Ovary (tissue), 3 donors: ENCODE measurements at regions not wholly inside any gene's neighbourhood (a gene's known extent, or its start where the extent isn't known, plus 50 kb on each side); places are given as distances from the start of the nearest gene placed in this dataset.

ENCODE experiments used
- CTCF ChIP-seq, 3 donors: fragments of 450-650 bp in 2 of 3; fragments of 200-600 bp in 1 of 3; IDR thresholded peaks; one replicate each; pipeline versions ENCODE4 v1.5.1 to v1.8.0; 2016 to 2022; ENCODE audit warnings: antibody characterized with exemption in 3 of 3, mild to moderate bottlenecking in 1 of 3
- EP300 ChIP-seq: sonication (generic); formaldehyde crosslinking; IDR thresholded peaks from one replicate; pipeline ENCODE4 v1.6.1; 2017; ENCODE audit warnings: antibody characterized with exemption
- POLR2A ChIP-seq: fragments of 450-650 bp; IDR thresholded peaks from one replicate; pipeline ENCODE4 v1.6.1; 2017; ENCODE audit warnings: antibody characterized with exemption, mild to moderate bottlenecking, moderate library complexity
- donor health status: DM: no; HTN: no; CAD: no.

DNA sequence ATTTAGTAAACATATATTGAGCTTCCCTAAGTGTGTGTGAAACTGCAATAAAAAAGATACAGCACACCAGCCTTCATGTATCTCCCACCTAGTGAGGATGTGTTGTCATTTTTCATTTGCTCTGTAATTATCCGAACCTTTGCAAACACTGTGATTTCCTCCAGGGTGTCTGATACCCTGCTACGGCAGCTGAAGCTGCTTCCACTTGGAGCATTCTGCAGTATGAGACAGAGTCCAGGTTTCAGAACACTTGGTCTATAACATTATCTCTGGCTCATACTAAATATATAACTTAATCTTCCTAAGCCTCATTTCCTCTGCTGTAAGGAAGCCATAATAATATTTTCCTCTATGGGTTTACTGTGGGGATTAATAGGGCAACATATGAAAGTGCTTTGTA is 1338.1 kb upstream of the SLC10A2 start:
- no peak for TF ChIP-seq CTCF (IDR thresholded peaks at IDR 0.05)
- no peak for TF ChIP-seq POLR2A
- TF ChIP-seq EP300, result no peak
